DOHH2 (cell line): ENCODE measurements at regions not wholly inside any gene's neighbourhood (a gene's known extent, or its start where the extent isn't known, plus 50 kb on each side); places are given as distances from the start of the nearest gene placed in this dataset.

ENCODE experiments used
- H3F3A ChIP-seq: fragments of 200-600 bp; sonication (generic), shearing (Covaris generic); 2 replicates; pipeline ENCODE4 v1.6.0; 2016; ENCODE audit warnings: antibody characterized with exemption, mild to moderate bottlenecking; ENCODE audit not compliant: control insufficient read depth, insufficient read depth
- H3K27ac ChIP-seq: fragments of 200-600 bp; sonication (generic); 2 replicates; pipeline ENCODE4 v1.5.1; 2014; ENCODE audit warnings: low read depth, mild to moderate bottlenecking, low read length, moderate library complexity
- H3K27me3 ChIP-seq: fragments of 200-600 bp; sonication (generic); 2 replicates; pipeline ENCODE4 v1.6.1; 2014; ENCODE audit warnings: mild to moderate bottlenecking, low read length, mixed read lengths; ENCODE audit not compliant: control insufficient read depth
- H3K36me3 ChIP-seq: fragments of 200-600 bp; sonication (generic); 2 replicates; pipeline ENCODE4 v1.6.1; 2014; ENCODE audit warnings: mild to moderate bottlenecking, low read length, moderate library complexity, mixed read lengths; ENCODE audit not compliant: control insufficient read depth
- H3K4me1 ChIP-seq: fragments of 200-600 bp; sonication (generic); 2 replicates; pipeline ENCODE4 v1.6.1; 2014; ENCODE audit warnings: mild to moderate bottlenecking, low read length, mixed read lengths; ENCODE audit not compliant: control insufficient read depth
- H3K4me2 ChIP-seq: fragments of 200-600 bp; sonication (generic); 2 replicates; pipeline ENCODE4 v1.6.0; 2014; ENCODE audit warnings: mild to moderate bottlenecking, low read length, moderate library complexity
- H3K4me3 ChIP-seq: fragments of 200-600 bp; sonication (generic); 2 replicates; pipeline ENCODE4 v1.5.1; 2014; ENCODE audit warnings: mild to moderate bottlenecking, low read length, mixed read lengths
- H3K79me2 ChIP-seq: fragments of 200-600 bp; sonication (generic); 2 replicates; pipeline ENCODE4 v1.6.1; 2014; ENCODE audit warnings: mild to moderate bottlenecking, low read length, mixed read lengths; ENCODE audit not compliant: control insufficient read depth
- H3K9me2 ChIP-seq: fragments of 200-600 bp; sonication (generic); replicated peaks from 2 replicates; pipeline ENCODE4 v1.6.1; 2014; ENCODE audit warnings: mild to moderate bottlenecking, low read length, mixed read lengths; ENCODE audit not compliant: control insufficient read depth
- H3K9me3 ChIP-seq: fragments of 200-600 bp; sonication (generic); 2 replicates; pipeline ENCODE4 v1.6.1; 2014; ENCODE audit warnings: antibody characterized with exemption, low read length, mixed read lengths; ENCODE audit not compliant: control insufficient read depth, insufficient read depth
- H4K20me1 ChIP-seq: fragments of 200-600 bp; sonication (generic); 2 replicates; pipeline ENCODE4 v1.6.0; 2014; ENCODE audit warnings: low read depth, mild to moderate bottlenecking, antibody characterized with exemption, low read length, moderate library complexity; ENCODE audit not compliant: control insufficient read depth, insufficient read depth
- EZH2phosphoT487 ChIP-seq: fragments of 200-600 bp; sonication (generic); IDR thresholded peaks from 2 replicates; pipeline ENCODE4 v1.6.1; 2017; ENCODE audit warnings: borderline replicate concordance, mild to moderate bottlenecking, antibody characterized with exemption, low read length, moderate library complexity, mixed read lengths
- TF ChIP-seq, protein P1 (sequence below): fragments of 200-600 bp; sonication (generic); IDR thresholded peaks from one replicate; pipeline ENCODE4 v1.5.1; 2014; ENCODE audit warnings: antibody characterized with exemption, mild to moderate bottlenecking, low read depth, low read length; ENCODE audit not compliant: poor library complexity, severe bottlenecking

DNA sequence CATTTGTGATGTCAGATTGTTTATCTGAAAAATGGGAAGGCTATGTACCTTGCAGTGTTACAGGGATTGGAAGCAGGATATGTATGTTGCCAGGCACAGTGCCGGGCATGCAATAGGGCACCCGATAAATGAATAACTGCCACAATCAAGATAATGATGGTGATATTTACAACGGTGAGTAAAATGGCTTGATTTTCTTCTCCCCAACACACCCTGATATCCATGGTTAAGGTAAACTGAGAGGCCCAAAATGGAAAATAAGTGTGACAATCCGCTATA is 108.3 kb downstream of the CYP26A1 start:
- TF ChIP-seq EZH2phosphoT487, result no peak
- TF ChIP-seq, protein P1, sequence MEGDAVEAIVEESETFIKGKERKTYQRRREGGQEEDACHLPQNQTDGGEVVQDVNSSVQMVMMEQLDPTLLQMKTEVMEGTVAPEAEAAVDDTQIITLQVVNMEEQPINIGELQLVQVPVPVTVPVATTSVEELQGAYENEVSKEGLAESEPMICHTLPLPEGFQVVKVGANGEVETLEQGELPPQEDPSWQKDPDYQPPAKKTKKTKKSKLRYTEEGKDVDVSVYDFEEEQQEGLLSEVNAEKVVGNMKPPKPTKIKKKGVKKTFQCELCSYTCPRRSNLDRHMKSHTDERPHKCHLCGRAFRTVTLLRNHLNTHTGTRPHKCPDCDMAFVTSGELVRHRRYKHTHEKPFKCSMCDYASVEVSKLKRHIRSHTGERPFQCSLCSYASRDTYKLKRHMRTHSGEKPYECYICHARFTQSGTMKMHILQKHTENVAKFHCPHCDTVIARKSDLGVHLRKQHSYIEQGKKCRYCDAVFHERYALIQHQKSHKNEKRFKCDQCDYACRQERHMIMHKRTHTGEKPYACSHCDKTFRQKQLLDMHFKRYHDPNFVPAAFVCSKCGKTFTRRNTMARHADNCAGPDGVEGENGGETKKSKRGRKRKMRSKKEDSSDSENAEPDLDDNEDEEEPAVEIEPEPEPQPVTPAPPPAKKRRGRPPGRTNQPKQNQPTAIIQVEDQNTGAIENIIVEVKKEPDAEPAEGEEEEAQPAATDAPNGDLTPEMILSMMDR, result no peak
- no peaks in the 10 kb centered on the region for H3K27me3 ChIP-seq
- H3K9me3 ChIP-seq, result no peaks in the 10 kb centered on the region
- no peak overlapping the region for H3K4me3 ChIP-seq
- no peak overlapping the region for H3K4me2 ChIP-seq
- H3K27ac ChIP-seq, result no peak overlapping the region
- H3F3A ChIP-seq, result no peaks in the 10 kb centered on the region
- H3K79me2 ChIP-seq, result no peaks in the 10 kb centered on the region
- H3K36me3 ChIP-seq, result no peaks in the 10 kb centered on the region
- H4K20me1 ChIP-seq, result no peaks in the 10 kb centered on the region
- no peaks in the 10 kb centered on the region for H3K9me2 ChIP-seq
- H3K4me1 ChIP-seq, result 0 out of 2 replicates have a peak, but pooled peaks cover 2% of the 10 kb centered on the region

DNA sequence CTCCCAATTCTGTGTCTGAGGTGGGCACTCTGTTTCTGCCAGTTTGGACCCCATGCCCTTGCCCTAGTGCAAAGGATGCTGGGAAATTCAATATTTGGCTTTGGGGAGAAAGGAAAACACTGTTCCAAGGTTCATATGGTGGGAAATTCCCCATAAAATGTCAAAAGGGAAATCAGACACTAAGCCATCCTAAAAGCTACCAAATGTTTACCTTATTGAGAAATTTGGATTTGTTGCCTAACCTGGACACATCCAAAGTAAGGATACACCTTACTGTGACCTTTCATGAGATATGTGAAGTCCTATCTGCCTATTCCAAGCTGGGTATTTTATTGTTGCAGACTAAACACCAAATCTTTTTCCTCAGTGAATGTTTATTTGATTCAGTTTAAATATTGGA is 109.1 kb downstream of the CYP26A1 start:
- H3F3A ChIP-seq, result no peaks in the 10 kb centered on the region
- no peak overlapping the region for H3K4me3 ChIP-seq
- H3K9me3 ChIP-seq, result no peaks in the 10 kb centered on the region
- H3K27me3 ChIP-seq, result no peaks in the 10 kb centered on the region
- no peaks in the 10 kb centered on the region for H3K9me2 ChIP-seq
- H3K36me3 ChIP-seq, result no peaks in the 10 kb centered on the region
- TF ChIP-seq, protein P1, result no peak
- no peak for TF ChIP-seq EZH2phosphoT487
- no peak overlapping the region for H3K4me2 ChIP-seq
- 0 out of 2 replicates have a peak, but pooled peaks cover 2% of the 10 kb centered on the region for H3K4me1 ChIP-seq
- no peaks in the 10 kb centered on the region for H4K20me1 ChIP-seq
- no peak overlapping the region for H3K27ac ChIP-seq
- H3K79me2 ChIP-seq, result no peaks in the 10 kb centered on the region

DNA sequence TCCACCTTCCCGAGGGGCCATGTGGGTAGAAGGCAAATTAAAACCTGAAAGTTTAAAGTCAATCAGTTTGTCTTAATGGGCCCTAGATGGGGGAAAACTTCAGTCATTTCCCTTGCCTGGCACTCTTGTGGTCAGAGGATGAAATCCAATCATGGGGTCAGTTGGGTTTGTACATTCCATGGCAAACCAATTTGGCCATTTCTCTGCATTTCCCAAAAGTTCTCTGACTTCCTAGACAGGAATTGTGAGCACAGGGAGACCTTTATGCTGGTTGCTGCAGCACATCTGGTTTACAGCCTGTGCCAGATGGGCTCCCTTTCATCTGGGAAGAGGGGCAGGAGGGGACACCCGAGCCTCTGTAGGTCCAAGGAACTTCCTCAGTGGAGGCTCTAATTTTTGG is 113.0 kb downstream of the CYP26A1 start:
- Histone ChIP-seq H3K9me3 (no peaks in the 10 kb centered on the region), H3K4me2 (no peak overlapping the region), H3K36me3 (no peaks in the 10 kb centered on the region), H3K27ac (no peak overlapping the region), H4K20me1 (no peaks in the 10 kb centered on the region), H3K9me2 (no peaks in the 10 kb centered on the region), H3F3A (no peaks in the 10 kb centered on the region), H3K4me1 (0 out of 2 replicates have a peak, but pooled peaks cover 2% of the 10 kb centered on the region), H3K79me2 (no peaks in the 10 kb centered on the region), H3K4me3 (no peak overlapping the region), H3K27me3 (no peaks in the 10 kb centered on the region)
- TF ChIP-seq EZH2phosphoT487, result no peak
- TF ChIP-seq, protein P1, result no peak

DNA sequence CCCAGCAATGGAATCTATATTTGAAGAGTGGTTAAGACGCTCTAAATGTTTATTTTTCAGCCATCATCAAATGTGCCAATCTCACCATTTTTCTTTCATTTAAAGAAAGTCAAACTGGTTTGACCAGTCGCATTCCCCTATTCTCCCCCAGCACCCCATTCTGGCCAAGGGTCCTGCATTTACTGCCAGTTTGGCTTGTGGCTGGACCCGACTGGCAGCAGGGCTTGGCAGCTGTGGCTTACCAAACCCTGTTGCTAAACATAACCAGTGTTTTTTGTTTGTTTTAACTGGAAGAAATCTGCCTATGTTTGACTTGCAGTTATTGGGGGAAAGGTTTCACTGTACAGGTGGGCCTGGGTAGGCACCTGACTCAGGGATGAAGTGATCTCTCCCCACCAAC is 116.3 kb downstream of the CYP26A1 start:
- no peaks in the 10 kb centered on the region for H4K20me1 ChIP-seq
- no peaks in the 10 kb centered on the region for H3K27me3 ChIP-seq
- H3K79me2 ChIP-seq, result no peaks in the 10 kb centered on the region
- no peaks in the 10 kb centered on the region for H3F3A ChIP-seq
- no peak overlapping the region for H3K4me3 ChIP-seq
- H3K36me3 ChIP-seq, result no peaks in the 10 kb centered on the region
- no peaks in the 10 kb centered on the region for H3K9me3 ChIP-seq
- no peaks in the 10 kb centered on the region for H3K4me1 ChIP-seq
- TF ChIP-seq, protein P1, result no peak
- no peak for TF ChIP-seq EZH2phosphoT487
- no peak overlapping the region for H3K27ac ChIP-seq
- H3K9me2 ChIP-seq, result no peaks in the 10 kb centered on the region
- H3K4me2 ChIP-seq, result no peak overlapping the region
